ENCODE measurements at regions not wholly inside any gene's neighbourhood (a gene's known extent, or its start where the extent isn't known, plus 50 kb on each side); places are given as distances from the start of the nearest gene placed in this dataset.

DNA sequence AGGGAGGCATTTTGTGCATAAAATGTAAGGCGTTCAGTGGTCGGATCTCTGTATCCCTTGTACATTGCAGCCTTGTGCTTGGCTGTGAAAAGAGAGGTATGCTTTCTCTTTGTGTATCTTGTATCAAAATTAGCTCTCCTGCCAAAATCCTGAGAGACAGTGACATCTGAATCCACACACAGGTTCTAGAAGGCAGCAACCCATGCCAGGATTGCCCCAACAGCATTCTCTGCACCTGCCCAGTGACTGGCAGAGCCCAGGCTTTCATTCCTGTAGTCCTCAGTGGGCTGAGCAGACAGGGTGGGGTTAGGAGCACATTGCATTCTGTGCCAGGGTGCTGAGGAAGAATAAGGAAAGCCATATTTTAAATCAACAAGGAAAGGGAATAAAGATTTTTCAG, 740.3 kb upstream of the RAB6C start:
- TF ChIP-seq, protein P1, sequence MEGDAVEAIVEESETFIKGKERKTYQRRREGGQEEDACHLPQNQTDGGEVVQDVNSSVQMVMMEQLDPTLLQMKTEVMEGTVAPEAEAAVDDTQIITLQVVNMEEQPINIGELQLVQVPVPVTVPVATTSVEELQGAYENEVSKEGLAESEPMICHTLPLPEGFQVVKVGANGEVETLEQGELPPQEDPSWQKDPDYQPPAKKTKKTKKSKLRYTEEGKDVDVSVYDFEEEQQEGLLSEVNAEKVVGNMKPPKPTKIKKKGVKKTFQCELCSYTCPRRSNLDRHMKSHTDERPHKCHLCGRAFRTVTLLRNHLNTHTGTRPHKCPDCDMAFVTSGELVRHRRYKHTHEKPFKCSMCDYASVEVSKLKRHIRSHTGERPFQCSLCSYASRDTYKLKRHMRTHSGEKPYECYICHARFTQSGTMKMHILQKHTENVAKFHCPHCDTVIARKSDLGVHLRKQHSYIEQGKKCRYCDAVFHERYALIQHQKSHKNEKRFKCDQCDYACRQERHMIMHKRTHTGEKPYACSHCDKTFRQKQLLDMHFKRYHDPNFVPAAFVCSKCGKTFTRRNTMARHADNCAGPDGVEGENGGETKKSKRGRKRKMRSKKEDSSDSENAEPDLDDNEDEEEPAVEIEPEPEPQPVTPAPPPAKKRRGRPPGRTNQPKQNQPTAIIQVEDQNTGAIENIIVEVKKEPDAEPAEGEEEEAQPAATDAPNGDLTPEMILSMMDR (IDR thresholded peaks at IDR 0.05), result no peak
- TF ChIP-seq TEAD4 (IDR thresholded peaks at IDR 0.05; ENCODE audit: borderline replicate concordance, insufficient read depth) (no peak), SIN3A (IDR thresholded peaks at IDR 0.05; ENCODE audit: borderline replicate concordance, low read depth, low read length) (no peak), JUND (IDR thresholded peaks at IDR 0.05) (no peak), RAD21 (IDR thresholded peaks at IDR 0.05; ENCODE audit: low read length) (no peak), NRF1 (IDR thresholded peaks at IDR 0.05; ENCODE audit: low read depth, low read length) (no peak), FOXM1 (IDR thresholded peaks at IDR 0.05; ENCODE audit: low read depth) (no peak)
- TF ChIP-seq, protein P2, sequence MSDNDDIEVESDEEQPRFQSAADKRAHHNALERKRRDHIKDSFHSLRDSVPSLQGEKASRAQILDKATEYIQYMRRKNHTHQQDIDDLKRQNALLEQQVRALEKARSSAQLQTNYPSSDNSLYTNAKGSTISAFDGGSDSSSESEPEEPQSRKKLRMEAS (IDR thresholded peaks at IDR 0.05; ENCODE audit: low read depth), result no peak

Data from SK-N-SH (cell line).